Mesenchymal stem cell (in vitro differentiated cells and primary cell): ENCODE measurements at regions not wholly inside any gene's neighbourhood (a gene's known extent, or its start where the extent isn't known, plus 50 kb on each side); places are given as distances from the start of the nearest gene placed in this dataset.

Experiments used
- DNase-seq: peaks from one replicate; pipeline ENCODE4 v3.0.0-alpha.2; 2013
- H2AFZ ChIP-seq: one replicate; pipeline ENCODE4 v1.6.1; 2013; ENCODE audit warnings: low read depth, mild to moderate bottlenecking, control low read depth, inconsistent platforms, low read length, moderate library complexity
- H2AK5ac ChIP-seq: 2 replicates; pipeline ENCODE4 v1.6.1; 2013; ENCODE audit warnings: low read length, moderate library complexity, mild to moderate bottlenecking, inconsistent platforms; ENCODE audit not compliant: severe bottlenecking
- H2BK120ac ChIP-seq: one replicate; pipeline ENCODE4 v1.6.1; 2013; ENCODE audit warnings: low read depth, mild to moderate bottlenecking, inconsistent platforms, low read length, moderate library complexity
- H2BK12ac ChIP-seq, 2 experiments: one replicate each; pipeline ENCODE4 v1.6.1; 2013; ENCODE audit warnings: inconsistent platforms in 2 of 2, low read length in 2 of 2, mild to moderate bottlenecking in 2 of 2, moderate library complexity in 2 of 2, control low read depth in 1 of 2
- H2BK15ac ChIP-seq: one replicate; pipeline ENCODE4 v1.6.1; 2013; ENCODE audit warnings: mild to moderate bottlenecking, low read depth, inconsistent platforms; ENCODE audit not compliant: poor library complexity, severe bottlenecking
- H2BK5ac ChIP-seq: 2 replicates; pipeline ENCODE4 v1.6.1; 2013; ENCODE audit warnings: low read depth, mild to moderate bottlenecking, low read length, control low read depth, inconsistent platforms; ENCODE audit not compliant: poor library complexity, severe bottlenecking
- H3K14ac ChIP-seq, 2 experiments: one replicate each; pipeline ENCODE4 v1.6.1; 2013; ENCODE audit warnings: inconsistent platforms in 2 of 2, low read length in 2 of 2, control low read depth in 1 of 2, mild to moderate bottlenecking in 1 of 2, moderate library complexity in 1 of 2
- H3K18ac ChIP-seq, 2 experiments: one replicate each; pipeline ENCODE4 v1.6.1; 2013; ENCODE audit warnings: inconsistent platforms in 2 of 2, low read length in 2 of 2, control low read depth in 1 of 2, low read depth in 1 of 2, mild to moderate bottlenecking in 1 of 2
- H3K23ac ChIP-seq, 2 experiments: one replicate each; pipeline ENCODE4 v1.6.1; 2013; ENCODE audit warnings: inconsistent platforms in 2 of 2, low read length in 2 of 2, mild to moderate bottlenecking in 2 of 2, moderate library complexity in 2 of 2, control low read depth in 1 of 2
- H3K27ac ChIP-seq: 2 replicates; pipeline ENCODE4 v1.5.1; 2013; ENCODE audit warnings: mild to moderate bottlenecking, moderate library complexity, low read length, control low read depth, inconsistent platforms; ENCODE audit not compliant: poor library complexity, severe bottlenecking
- H3K27me3 ChIP-seq, 2 experiments: 2 replicates each; pipeline versions ENCODE4 v1.6.1 to v1.7.0; 2013; ENCODE audit warnings: low read length in 2 of 2, mild to moderate bottlenecking in 2 of 2, moderate library complexity in 2 of 2, control low read depth in 1 of 2, inconsistent platforms in 1 of 2; ENCODE audit not compliant: control insufficient read depth in 1 of 2, insufficient read depth in 1 of 2
- H3K36me3 ChIP-seq, 2 experiments: 2 replicates each; pipeline versions ENCODE4 v1.6.1 to v1.7.0; 2013; ENCODE audit warnings: low read length in 2 of 2, control low read depth in 1 of 2, inconsistent platforms in 1 of 2, low read depth in 1 of 2, mild to moderate bottlenecking in 1 of 2; ENCODE audit not compliant: insufficient read depth in 2 of 2, control insufficient read depth in 1 of 2
- H3K4ac ChIP-seq, 2 experiments: one replicate each; pipeline ENCODE4 v1.6.1; 2013; ENCODE audit warnings: inconsistent platforms in 2 of 2, low read length in 2 of 2, mild to moderate bottlenecking in 2 of 2, moderate library complexity in 2 of 2, control low read depth in 1 of 2, low read depth in 1 of 2
- H3K4me1 ChIP-seq: 2 replicates; pipeline ENCODE4 v1.6.1; 2013; ENCODE audit warnings: low read depth, low read length, control low read depth; ENCODE audit not compliant: control insufficient read depth, insufficient read depth
- H3K4me2 ChIP-seq: 2 replicates; pipeline ENCODE4 v1.6.1; 2013; ENCODE audit warnings: low read length, mild to moderate bottlenecking, inconsistent platforms; ENCODE audit not compliant: poor library complexity, severe bottlenecking
- H3K4me3 ChIP-seq, 2 experiments: 2 replicates each; pipeline versions ENCODE4 v1.5.1 to v1.7.0; 2013; ENCODE audit warnings: low read length in 2 of 2, mild to moderate bottlenecking in 2 of 2, control low read depth in 1 of 2, low read depth in 1 of 2; ENCODE audit not compliant: insufficient read depth in 1 of 2
- H3K79me1 ChIP-seq: replicated peaks from 2 replicates; pipeline ENCODE4 v1.6.1; 2013; ENCODE audit warnings: mild to moderate bottlenecking, control low read depth, low read length, inconsistent platforms; ENCODE audit not compliant: poor library complexity, severe bottlenecking
- H3K9ac ChIP-seq: 2 replicates; pipeline ENCODE4 v1.7.0; 2013; ENCODE audit warnings: mild to moderate bottlenecking, low read length, moderate library complexity
- H3K9me3 ChIP-seq: 2 replicates; pipeline ENCODE4 v1.7.0; 2013; ENCODE audit warnings: mild to moderate bottlenecking, low read length; ENCODE audit not compliant: control insufficient read depth
- H4K8ac ChIP-seq: one replicate; pipeline ENCODE4 v1.6.1; 2013; ENCODE audit warnings: inconsistent platforms, mild to moderate bottlenecking, low read length, moderate library complexity
- H4K91ac ChIP-seq: one replicate; pipeline ENCODE4 v1.6.1; 2013; ENCODE audit warnings: mild to moderate bottlenecking, low read length, inconsistent platforms
- WGBS: methylation state at CpG from one replicate; pipeline ENCODE4 v1.1.7; 2013; ENCODE audit warnings: mixed read lengths; 5-methylcytosine and 5-hydroxymethylcytosine counted together

DNA sequence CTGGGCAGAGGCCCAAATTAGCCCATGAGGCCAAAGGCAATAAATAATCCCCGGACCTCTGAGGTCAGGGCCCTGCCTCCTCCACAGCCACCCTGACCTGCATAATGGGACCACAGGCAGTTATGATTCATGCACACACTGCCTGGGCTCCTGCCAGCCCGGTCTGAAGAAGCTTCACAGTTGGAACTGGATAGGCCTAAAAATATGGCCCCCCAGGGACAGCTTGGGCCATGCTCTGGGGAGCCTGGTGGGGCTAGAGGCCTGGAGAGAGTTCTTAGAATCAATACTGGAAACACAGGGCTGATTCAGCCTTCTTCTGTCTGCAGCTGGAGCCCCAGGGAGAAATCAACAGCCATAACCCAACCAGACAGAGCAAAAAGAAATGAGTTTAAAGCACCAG lies 112.8 kb upstream of the CADM1 start:
- H2AFZ ChIP-seq, result no peak overlapping the region
- H3K36me3 ChIP-seq, result no peaks in the 10 kb centered on the region
- H3K27me3 ChIP-seq, result peaks cover 0 to 63% of the 10 kb centered on the region in 2 experiments
- H3K79me1 ChIP-seq, result no peaks in the 10 kb centered on the region
- H4K8ac ChIP-seq, result no peak overlapping the region
- no peak overlapping the region for H3K9ac ChIP-seq
- H3K14ac ChIP-seq, result no peak overlapping the region
- H4K91ac ChIP-seq, result no peak overlapping the region
- peak; percentile 76 for DNase-seq
- no peak overlapping the region for H2BK15ac ChIP-seq
- H3K4me2 ChIP-seq, result no peak overlapping the region
- no peak overlapping the region for H2AK5ac ChIP-seq
- no peak overlapping the region for H3K23ac ChIP-seq
- H2BK5ac ChIP-seq, result no peak overlapping the region
- no peak overlapping the region for H3K18ac ChIP-seq
- H3K9me3 ChIP-seq, result peaks cover 9% of the 10 kb centered on the region
- no peak overlapping the region for H3K4me3 ChIP-seq
- H3K4ac ChIP-seq, result no peak overlapping the region
- no peak overlapping the region for H2BK12ac ChIP-seq
- no peak overlapping the region for H2BK120ac ChIP-seq
- H3K4me1 ChIP-seq, result peaks cover 22% of the 10 kb centered on the region
- H3K27ac ChIP-seq, result peak overlapping the region; percentile 78
- WGBS, result 0% methylated on average over 2 of the region's 2 CpGs

- Histone ChIP-seq H4K91ac (no peak overlapping the region), H3K9me3 (peaks cover 8% of the 10 kb centered on the region), H3K36me3 (no peaks in the 10 kb centered on the region), H2BK5ac (no peak overlapping the region), H3K27me3 (peaks cover 0 to 62% of the 10 kb centered on the region in 2 experiments), H2BK120ac (no peak overlapping the region), H2AK5ac (peak overlapping the region; percentile 16), H3K14ac (no peak overlapping the region), H3K23ac (no peak overlapping the region), H3K18ac (no peak overlapping the region), H3K27ac (no peak overlapping the region), H2BK15ac (no peak overlapping the region), H3K4ac (no peak overlapping the region), H4K8ac (no peak overlapping the region), H2AFZ (no peak overlapping the region), H3K4me3 (no peak overlapping the region), H3K9ac (no peak overlapping the region), H3K4me1 (peaks cover 17% of the 10 kb centered on the region), H2BK12ac (no peak overlapping the region), H3K79me1 (no peaks in the 10 kb centered on the region), H3K4me2 (no peak overlapping the region)
- 23% methylated on average over 7 of the region's 9 CpGs for WGBS
- peak; percentile 69 for DNase-seq
Measured at GRCh38 chr11:115613986-115614632, 109.9 kb upstream of the CADM1 start.

GRCh38 chr11:115613004-115613403 lies 108.8 kb upstream of the CADM1 start:
- H3K14ac ChIP-seq, result no peak overlapping the region
- H2BK5ac ChIP-seq, result no peak overlapping the region
- no peak overlapping the region for H3K27ac ChIP-seq
- WGBS, result 78% methylated on average over 3 of the region's 3 CpGs
- H3K9me3 ChIP-seq, result no peaks in the 10 kb centered on the region
- no peak overlapping the region for H2AFZ ChIP-seq
- H3K79me1 ChIP-seq, result no peaks in the 10 kb centered on the region
- peak overlapping the region in 1 of 2 experiments; percentile 26 for H3K4ac ChIP-seq
- H2AK5ac ChIP-seq, result peak overlapping the region; percentile 64
- no peak overlapping the region for H3K4me3 ChIP-seq
- no peak overlapping the region for H3K4me2 ChIP-seq
- peaks cover 3 to 62% of the 10 kb centered on the region in 2 experiments for H3K27me3 ChIP-seq
- no peak overlapping the region for H2BK15ac ChIP-seq
- no peak overlapping the region for H4K8ac ChIP-seq
- no peak overlapping the region for H3K18ac ChIP-seq
- no peak for DNase-seq
- H2BK120ac ChIP-seq, result no peak overlapping the region
- H3K9ac ChIP-seq, result no peak overlapping the region
- H4K91ac ChIP-seq, result no peak overlapping the region
- no peak overlapping the region for H2BK12ac ChIP-seq
- H3K36me3 ChIP-seq, result no peaks in the 10 kb centered on the region
- peaks cover 10% of the 10 kb centered on the region for H3K4me1 ChIP-seq
- H3K23ac ChIP-seq, result no peak overlapping the region

GRCh38 chr11:115612046-115612730 lies 108.0 kb upstream of the CADM1 start:
- no peak overlapping the region for H3K14ac ChIP-seq
- H3K4me2 ChIP-seq, result no peak overlapping the region
- no peak overlapping the region for H2BK120ac ChIP-seq
- WGBS, result 80% methylated on average over 9 of the region's 9 CpGs
- peaks cover 10% of the 10 kb centered on the region for H3K4me1 ChIP-seq
- no peak overlapping the region for H2BK5ac ChIP-seq
- H2AFZ ChIP-seq, result no peak overlapping the region
- no peak overlapping the region for H3K27ac ChIP-seq
- peak; percentile 51 for DNase-seq
- no peak overlapping the region for H3K4ac ChIP-seq
- H3K9me3 ChIP-seq, result no peaks in the 10 kb centered on the region
- no peak overlapping the region for H2BK12ac ChIP-seq
- no peak overlapping the region for H3K23ac ChIP-seq
- peaks cover 11 to 66% of the 10 kb centered on the region in 2 experiments for H3K27me3 ChIP-seq
- H3K18ac ChIP-seq, result no peak overlapping the region
- no peak overlapping the region for H2BK15ac ChIP-seq
- H3K36me3 ChIP-seq, result no peaks in the 10 kb centered on the region
- no peak overlapping the region for H3K9ac ChIP-seq
- no peak overlapping the region for H4K91ac ChIP-seq
- H2AK5ac ChIP-seq, result peak overlapping the region; percentile 36
- no peak overlapping the region for H4K8ac ChIP-seq
- no peaks in the 10 kb centered on the region for H3K79me1 ChIP-seq
- no peak overlapping the region for H3K4me3 ChIP-seq
